ENCODE measurements at regions not wholly inside any gene's neighbourhood (a gene's known extent, or its start where the extent isn't known, plus 50 kb on each side); places are given as distances from the start of the nearest gene placed in this dataset.

DNA sequence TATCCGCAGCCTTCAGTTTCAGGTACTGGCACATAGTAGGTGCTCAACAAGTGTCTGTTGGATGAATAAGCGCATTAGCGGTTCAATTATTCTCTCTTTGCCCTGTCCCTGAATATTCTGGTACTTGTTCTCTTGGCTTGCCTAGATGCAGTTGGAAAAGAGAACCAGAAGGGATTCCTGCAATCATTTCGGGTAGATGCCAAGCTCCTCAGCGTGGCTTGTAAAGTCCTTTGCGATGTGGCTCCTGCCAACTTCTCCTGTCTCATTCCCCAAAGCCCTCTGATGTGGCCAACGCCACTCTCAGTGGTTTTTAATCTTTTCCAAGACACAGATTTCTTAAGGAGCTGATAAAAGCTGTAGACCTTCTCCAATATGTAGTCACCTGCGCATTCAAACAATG lies 230.3 kb downstream of the SUDS3 start:
- no peak for DNase-seq (ENCODE audit: extremely low read depth in 1 of 2, low read depth in 1 of 2)

DNA sequence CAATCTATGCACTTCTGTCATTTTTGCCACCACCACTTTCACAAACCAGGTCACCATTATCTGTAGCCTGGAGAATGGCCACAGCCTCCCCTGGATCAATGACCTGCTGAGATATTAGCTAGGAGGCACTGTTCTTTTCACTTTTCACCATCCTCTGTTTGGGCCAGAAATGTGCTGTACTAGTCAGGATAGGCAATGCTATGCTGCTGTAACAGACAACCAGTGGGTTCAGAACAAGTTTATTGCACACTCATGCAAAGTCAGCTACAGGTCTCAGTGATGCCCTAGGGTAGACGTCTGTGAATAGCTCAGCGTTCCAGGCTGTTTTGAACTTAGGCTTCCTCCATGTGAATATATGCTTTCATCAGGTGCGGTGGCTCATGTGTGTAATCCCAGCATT lies 231.5 kb downstream of the SUDS3 start:
- no peak for DNase-seq (ENCODE audit: extremely low read depth in 1 of 2, low read depth in 1 of 2)

DNA sequence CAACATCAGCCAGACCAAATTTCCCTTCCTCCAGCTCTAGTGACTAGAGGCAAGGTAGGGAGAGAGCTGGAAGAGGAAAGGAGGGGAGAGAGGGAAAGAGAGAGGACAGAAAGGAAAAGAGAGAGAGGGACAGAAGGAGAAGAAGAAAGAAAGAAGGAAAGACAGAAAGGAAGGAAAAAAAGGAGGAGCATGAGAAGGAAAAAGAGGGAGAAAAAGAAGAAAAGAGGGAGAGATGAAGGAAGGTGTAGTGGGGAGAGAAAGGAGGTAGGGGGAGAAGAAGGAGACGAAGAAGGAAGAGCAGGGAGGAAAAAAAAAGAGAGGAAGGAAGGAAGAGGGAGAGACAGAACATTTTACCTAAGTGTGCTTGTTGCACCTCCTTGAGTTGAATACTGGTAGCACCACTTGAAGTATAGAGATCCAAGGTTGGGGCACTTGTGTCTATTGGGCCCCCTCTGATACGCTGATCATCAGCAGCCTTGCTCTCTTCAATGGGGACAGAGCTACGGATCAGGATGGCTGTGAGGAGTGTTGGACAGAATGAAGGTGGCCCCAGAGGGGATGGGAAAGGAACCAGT lies 232.5 kb downstream of the SUDS3 start:
- no peak for DNase-seq (ENCODE audit: extremely low read depth in 1 of 2, low read depth in 1 of 2)

DNA sequence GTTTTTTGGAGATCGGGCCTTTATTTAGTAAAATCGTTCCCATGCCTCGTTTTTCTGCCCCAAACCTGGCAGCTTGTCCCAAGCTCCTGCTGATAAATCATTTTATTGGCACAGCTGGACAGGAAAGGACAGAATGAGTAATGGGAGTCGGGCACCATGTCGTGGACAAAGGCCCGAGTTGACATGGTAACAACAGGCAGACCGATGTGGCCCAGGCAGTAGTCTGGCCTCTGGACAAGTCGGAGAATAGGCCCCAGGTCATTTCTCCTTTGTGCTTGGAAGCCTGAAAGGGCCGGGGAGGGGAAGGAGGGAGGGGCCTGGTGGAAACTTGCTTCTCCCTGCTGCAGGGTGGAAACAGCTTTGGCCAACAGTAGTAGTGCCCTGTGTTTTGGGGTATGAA lies 234.9 kb downstream of the SUDS3 start:
- DNase-seq (ENCODE audit: extremely low read depth in 1 of 2, low read depth in 1 of 2), result no peak

DNA sequence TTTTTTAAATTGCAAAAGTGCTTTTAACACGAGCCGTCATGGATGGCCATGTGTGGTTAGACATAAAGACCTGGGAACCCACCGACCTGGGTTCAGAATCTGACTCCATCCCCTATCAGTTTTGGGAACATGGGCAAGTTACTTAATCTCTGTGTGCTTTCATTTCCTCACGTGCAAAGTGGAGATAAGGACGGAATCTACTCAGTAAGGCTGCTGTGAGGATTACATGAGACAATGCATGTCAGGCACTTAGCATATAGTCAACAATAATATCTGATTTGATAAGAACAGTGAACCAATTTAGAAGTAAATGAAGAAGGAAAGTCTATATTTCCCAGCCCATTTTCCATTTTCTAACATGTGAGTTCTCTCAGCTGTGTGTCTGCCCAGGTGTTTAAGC lies 235.4 kb downstream of the SUDS3 start:
- DNase-seq (ENCODE audit: extremely low read depth in 1 of 2, low read depth in 1 of 2), result no peak

DNA sequence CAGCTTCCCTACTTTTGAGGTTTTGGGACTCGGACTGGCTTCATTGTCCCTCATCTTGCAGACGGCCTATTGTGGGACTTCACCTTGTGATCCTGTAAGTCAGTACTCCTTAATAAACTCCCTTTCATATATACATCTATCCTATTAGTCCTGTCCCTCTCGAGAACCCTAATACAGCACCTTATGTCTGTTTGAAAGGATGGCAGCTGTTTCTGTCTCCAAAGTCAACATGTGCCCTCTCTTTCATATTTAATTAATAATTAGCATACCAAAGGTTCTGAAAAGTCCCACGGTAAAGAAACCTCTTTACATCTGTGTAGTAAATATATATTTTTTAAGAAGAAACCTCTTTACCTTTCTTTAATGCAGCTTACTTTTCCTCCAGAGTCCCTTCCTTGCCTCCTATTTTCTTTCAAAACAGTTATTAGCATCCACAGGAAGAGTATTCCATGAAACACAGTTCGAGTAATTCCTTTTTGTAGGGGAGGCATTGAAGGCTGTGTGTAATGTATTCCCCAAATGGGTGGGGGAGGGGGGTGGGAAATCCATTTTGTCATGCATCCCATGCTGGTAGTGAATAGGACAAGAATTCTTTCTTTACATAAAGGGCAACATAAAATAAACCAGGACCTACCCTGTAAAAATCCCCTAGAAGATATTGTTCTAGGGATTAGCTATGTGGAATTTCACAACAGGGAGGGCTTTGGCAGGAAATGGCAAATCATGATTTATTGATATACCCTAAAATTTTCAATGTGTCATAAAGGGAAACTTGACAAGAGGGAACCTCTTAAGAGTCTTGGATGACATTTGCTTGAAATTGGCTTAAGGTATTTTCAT lies 241.5 kb downstream of the SUDS3 start:
- DNase-seq (ENCODE audit: extremely low read depth in 1 of 2, low read depth in 1 of 2), result no peak

DNA sequence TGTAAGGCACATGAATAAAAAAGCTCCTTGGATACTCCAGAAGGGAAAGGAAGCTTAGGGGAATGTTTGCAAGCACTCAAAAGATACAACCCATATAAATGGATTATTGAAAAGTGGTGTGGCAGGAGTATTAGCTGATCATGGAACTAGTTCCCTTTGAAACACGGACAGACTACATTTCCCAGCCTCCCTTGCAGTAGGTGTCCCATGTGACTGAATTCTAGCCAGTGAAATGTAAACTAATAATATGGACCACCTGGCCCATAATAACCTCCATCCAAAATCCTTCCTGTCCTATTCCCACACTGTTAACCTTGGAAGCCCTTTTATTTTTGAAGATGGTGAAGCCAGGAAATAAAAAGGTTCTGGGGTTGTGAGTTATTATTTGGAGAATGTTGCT lies 242.3 kb downstream of the SUDS3 start:
- DNase-seq (ENCODE audit: extremely low read depth in 1 of 2, low read depth in 1 of 2), result no peak

DNA sequence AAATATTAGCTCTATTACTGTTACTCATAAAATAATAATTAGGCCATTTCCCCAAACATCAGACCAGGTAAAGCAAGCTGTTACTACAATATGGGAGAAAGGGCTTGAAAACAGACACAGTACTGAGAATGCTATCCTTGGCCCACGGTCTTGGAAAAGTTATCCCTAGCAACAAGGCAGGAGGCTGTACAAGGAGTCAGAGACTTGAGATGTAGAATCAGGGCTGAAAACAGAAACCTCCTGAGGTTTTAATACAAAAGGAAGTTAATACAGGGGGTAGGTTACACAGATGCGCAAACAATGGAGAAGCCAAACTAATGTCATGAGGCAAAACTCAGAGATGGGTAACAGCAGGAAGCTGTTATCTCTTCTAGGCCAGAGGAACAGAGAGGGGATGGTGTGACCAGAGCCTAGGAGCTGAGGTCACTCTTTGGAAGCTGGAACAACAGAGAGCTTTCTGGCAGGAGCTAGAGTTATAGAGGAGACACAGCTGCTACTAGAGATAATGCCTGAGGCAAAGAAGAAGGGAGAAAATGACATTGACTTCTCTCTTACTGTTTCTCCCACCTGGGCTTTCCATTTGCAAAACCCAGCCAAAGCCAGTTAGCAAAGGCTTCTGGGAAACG lies 248.8 kb downstream of the SUDS3 start:
- no peak for DNase-seq (ENCODE audit: extremely low read depth in 1 of 2, low read depth in 1 of 2)

DNA sequence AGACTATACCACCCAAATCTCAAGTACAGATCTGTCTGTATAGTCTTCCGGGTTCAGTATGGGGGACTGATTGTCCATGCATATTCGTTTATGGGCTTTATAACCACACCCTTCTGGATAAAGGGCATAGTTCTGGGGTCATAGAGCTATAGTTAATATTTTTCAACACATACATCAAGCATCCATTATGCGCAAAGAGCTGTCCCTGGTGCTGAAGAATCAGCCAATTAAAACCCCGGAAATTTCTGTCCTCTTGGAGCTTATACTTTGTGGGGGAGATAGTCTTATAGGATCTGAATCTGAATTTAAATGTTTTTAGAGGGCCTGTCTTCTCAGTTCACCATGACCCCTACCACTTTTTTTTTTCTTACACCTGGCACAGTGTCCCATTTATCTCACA lies 256.7 kb downstream of the SUDS3 start:
- no peak for DNase-seq (ENCODE audit: extremely low read depth in 1 of 2, low read depth in 1 of 2)

DNA sequence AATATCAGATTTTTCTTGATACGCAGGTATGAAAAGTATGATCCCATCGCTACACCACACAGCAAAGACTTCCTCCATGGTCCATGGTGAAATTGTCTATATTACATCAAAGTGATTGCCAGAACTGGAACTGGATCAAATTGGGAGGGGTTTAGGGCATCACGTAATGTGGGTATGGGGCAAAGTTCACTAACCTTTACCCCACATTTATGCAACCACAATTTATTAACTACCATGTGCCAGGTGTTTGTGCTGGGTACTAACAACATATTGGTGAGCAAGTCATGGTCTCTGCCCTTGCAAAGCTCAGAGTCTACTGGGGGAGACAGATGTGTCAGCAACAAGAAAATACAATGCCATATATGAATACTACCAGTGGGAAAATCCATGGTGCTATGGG lies 258.9 kb downstream of the SUDS3 start:
- no peak for DNase-seq (ENCODE audit: extremely low read depth in 1 of 2, low read depth in 1 of 2)

DNA sequence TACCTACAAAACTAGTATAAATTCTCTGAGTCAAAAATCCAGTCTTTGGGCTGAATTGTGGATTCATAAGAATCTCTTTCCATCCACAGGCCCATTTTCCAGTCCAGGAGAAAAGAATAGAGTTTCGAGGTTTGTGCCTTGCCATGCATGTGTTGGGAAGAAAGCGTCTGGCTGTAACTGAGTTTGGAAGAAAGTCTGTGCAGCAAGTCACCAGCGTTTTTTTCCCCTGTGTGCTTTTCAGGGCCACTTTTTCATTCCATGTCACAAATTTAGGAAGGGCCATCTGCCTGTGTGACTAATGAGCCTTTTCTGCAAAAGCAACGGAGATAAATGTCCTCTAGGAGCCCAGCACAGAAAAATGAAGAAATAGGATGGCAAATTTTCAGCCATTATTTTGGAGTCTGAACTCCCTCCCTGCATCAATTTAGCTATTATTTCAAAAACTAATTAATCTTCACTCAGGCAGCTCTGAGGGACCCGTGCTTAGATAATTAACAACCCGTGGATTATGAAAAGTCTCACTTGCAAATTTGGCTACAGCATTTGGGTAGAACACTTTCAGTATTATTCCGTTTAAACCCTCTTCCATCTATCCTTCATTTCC lies 261.5 kb downstream of the SUDS3 start:
- DNase-seq (ENCODE audit: extremely low read depth in 1 of 2, low read depth in 1 of 2), result no peak

DNA sequence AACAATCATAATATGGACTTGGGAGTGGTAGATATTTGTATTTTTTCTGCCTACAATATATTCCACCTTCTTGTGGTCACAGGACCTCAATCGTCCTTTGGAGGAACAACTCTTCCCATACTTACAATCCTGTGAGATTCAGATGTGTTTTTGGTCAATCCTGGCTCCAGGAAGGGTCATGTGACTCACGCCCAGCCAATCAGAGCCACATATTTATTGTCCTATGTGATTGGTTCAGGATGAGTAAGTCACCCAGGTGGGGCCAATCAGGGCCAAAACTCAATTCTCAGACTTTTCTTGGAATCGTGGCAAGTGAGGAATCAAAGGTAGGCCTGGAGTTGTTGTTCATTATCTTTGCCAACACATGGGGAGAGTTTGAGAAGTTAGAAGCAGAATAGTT lies 264.9 kb downstream of the SUDS3 start:
- DNase-seq (ENCODE audit: extremely low read depth in 1 of 2, low read depth in 1 of 2), result no peak

DNA sequence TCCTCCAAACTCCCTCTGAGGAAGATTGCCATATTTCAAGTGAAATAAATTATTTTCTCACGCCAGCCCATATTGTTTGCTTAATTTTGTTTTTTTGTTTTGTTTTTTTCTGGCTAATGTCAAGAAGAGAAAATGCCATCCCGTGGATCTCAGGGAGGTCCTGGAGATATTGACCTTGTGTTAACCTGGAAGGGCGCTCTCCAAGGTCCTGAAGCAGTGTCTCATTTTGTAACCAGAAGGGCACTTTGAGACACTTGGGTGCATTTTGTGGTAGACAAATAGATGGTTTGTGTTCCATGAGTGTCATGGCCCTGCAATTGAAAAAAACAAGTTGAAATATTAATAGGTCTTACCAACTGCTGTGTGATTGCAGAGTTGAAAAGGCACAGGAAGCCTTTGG lies 268.9 kb downstream of the SUDS3 start:
- no peak for DNase-seq (ENCODE audit: extremely low read depth in 1 of 2, low read depth in 1 of 2)

DNA sequence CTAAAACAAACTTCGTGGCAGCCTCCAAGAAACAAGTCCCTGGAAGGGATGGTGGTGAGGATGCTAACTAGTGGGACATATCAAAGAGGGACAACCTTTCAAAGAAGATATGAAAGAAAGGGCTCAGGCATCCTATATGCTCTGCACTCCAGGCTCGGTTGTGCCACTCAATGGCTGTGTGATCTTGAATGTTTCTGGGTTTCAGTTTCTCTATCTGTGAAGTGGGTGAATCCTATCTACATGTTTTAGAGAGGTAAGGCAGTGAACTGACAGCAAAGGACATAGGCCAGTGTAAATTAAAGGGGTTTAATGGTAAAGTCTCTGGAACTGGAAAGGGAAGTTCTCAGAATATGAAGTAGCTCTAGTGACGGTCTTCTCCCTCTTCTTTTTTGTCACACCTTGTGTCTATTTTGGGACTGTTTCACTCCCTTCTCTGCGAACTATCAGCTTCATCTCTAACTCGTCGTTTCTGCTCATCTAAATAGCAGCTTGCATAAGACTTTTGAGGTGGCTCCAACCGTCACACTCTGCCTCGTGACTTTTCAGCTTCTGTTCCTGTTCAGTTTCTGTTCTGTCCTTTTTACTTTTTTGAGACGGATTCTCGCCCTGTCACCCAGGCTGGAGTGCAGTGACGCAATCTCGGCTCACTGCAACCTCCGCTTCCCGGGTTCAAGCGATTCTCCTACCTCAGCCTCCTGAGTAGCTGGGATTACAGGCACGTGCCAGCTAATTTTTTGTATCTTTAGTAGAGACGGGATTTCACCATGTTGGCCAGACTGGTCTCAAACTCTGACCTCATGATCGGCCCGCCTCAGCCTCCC lies 273.6 kb downstream of the SUDS3 start:
- DNase-seq (ENCODE audit: extremely low read depth in 1 of 2, low read depth in 1 of 2), result no peak

DNA sequence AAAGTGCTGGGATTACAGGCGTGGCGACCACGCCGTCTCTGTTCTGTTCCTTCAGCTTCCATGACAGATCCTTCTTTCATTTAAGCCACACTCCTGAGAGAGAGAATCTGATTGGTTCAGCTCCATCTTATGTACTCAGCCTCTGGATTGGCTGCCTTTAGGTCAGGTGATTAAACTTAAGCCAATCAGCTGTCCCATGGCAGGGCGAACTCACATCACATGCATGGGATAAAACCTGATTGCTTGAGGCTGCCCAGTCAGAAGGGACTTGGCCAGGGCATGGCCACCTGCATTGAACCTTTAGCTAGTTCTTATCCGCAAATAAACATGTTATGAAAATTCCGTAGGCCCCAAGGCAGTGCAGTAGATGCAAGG lies 274.2 kb downstream of the SUDS3 start:
- DNase-seq (ENCODE audit: extremely low read depth in 1 of 2, low read depth in 1 of 2), result no peak

DNA sequence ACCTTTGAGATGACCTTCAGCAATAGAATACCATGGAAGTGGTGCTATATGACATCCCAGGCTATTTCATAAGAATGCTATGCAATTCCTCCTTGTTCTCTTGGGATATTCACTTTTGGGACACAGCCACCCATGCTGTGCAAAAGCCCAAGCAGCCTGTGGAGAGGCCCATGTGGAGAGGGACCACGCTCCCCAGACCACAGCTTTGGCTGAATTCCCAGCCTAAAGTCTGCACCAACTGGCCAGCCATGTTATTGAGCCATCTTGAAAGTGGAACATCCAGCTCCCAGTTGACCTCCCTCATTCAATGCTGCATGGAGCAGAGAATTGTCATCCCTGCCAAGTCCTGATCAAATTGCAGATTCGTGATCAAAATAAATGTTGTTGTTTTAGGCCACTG lies 275.1 kb downstream of the SUDS3 start:
- no peak for DNase-seq (ENCODE audit: extremely low read depth in 1 of 2, low read depth in 1 of 2)

DNA sequence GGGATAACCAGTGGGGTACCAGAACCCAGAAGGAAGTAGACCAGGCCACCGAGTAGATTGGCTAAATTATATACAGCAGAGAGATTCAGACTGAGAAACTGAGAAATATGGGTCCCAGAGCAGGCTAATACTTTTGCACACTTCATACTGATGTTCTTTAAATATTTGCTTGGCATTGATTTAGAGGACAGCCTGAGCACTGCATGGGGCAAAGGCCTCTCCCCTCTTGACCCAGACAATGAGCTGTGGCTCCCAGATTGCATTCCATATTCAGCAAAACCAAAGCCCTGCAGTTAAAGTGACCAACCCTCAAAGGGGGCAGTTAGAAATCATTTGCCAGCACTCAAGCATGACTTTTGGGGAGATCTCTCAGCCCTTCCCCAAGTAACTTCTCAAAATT lies 279.2 kb downstream of the SUDS3 start:
- no peak for DNase-seq (ENCODE audit: extremely low read depth in 1 of 2, low read depth in 1 of 2)

DNA sequence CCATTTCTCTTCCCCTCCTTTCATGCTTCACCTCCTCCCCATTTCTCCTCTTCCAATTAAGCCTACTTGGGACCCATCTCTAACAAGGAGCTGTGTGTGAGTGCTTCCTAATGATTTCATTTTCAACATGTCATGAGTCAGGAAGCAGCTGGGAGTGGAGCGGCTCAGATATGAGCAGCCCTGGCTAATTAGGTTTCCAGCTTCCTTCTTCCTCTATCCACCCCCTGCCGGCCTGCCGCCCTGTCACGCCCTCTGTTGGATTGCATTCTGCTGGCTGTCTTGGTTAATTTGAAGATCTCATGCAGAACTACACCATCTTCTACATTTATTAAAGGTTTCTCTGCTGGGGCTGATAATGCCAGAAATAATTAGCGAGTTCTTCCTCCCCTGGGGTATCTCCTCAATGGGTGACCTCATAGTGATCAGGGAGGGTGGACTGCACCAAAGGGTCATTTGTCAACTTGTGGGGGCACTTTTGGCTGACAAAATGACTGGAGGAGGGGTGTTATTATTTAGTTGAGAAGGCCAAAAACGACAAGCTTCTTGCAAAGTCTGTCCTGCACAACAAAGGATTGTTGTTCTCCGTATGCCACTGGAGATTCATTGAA lies 300.9 kb upstream of the SRRM4 start:
- DNase-seq (ENCODE audit: extremely low read depth in 1 of 2, low read depth in 1 of 2), result no peak

DNA sequence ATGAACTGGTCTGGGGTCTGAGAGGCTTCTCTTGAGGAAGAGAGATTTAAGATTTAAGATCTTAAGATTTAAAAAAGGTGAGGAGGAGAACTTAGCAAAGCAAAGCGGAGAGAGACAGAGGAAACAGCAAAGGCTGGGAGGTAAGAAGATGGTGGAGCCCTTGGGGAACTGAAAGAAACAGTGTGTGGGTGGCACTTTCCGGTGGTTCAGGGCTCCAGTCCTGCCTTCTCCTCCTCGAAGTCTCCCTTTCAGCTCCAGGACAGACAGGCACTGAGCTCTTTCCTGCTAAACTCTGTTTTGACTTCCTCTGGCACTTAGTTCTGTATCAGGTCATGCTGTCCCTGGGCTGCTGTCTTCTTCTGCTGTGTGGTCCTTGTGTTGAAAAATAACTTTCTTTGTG lies 298.7 kb upstream of the SRRM4 start:
- DNase-seq (ENCODE audit: extremely low read depth in 1 of 2, low read depth in 1 of 2), result no peak

DNA sequence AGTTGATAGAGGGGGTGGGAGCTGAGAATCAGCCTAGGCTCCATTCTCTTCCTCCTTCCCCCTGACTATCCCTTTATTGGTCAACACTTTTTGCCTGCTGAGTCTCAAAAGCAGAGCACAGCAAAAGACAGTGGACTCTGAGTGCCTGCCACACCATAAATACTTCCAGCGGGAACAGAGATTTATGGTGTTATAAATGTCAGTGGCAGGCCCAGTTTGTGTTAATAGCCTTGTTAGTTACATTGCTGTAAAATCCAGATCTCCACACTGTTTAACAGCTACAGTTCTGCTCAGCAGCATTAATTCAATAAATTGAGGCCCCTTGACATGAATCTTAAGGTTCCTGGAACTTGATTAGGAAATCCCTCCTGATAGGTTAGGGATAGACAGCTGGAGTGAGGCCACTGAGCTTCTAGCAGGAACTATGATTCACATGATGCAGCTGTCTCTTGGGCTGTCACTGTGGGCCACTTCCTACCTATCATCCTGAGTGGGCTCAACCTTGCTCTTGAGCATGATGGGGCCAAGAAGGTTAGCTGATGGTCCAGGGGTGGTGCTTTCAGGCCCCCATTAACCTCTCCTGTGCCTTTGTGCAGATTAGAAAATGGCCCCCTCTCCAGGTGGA lies 295.2 kb upstream of the SRRM4 start:
- no peak for DNase-seq (ENCODE audit: extremely low read depth in 1 of 2, low read depth in 1 of 2)
